PC-3 (cell line): ENCODE measurements at regions not wholly inside any gene's neighbourhood (a gene's known extent, or its start where the extent isn't known, plus 50 kb on each side); places are given as distances from the start of the nearest gene placed in this dataset.

Experiments
- CTCF ChIP-seq: fragments of 300-600 bp; sonication (generic); conservative IDR thresholded peaks from 2 replicates; pipeline ENCODE4 v1.5.1; 2017; ENCODE audit warnings: antibody characterized with exemption, low read depth, mild to moderate bottlenecking, low read length
- EZH2phosphoT487 ChIP-seq: fragments of 300-600 bp; sonication (generic); IDR thresholded peaks from 2 replicates; pipeline ENCODE4 v1.6.1; 2018; ENCODE audit warnings: mild to moderate bottlenecking, antibody characterized with exemption, low read length, borderline replicate concordance

GRCh38 chr3:19030522-19030839 is 117.8 kb upstream of the KCNH8 start:
- TF ChIP-seq CTCF (peak; percentile 51; the same call in 1 of the 2 replicates), EZH2phosphoT487 (no peak)
